Prostate gland (tissue), 2 donors: ENCODE measurements at regions not wholly inside any gene's neighbourhood (a gene's known extent, or its start where the extent isn't known, plus 50 kb on each side); places are given as distances from the start of the nearest gene placed in this dataset.

Source experiments
- DNase-seq: peaks from one replicate; pipeline ENCODE4 v3.0.0-alpha.2; 2019; ENCODE audit warnings: low spot score
- H3K27ac ChIP-seq, 2 donors: fragments of 200-600 bp; sonication (generic); 2 replicates each; pipeline ENCODE4 v1.5.1; 2017 to 2019
- H3K27me3 ChIP-seq: fragments of 200-600 bp; sonication (generic); replicated peaks from 2 replicates; pipeline ENCODE4 v1.5.1; 2019; ENCODE audit not compliant: insufficient read depth
- H3K36me3 ChIP-seq, 2 donors: fragments of 200-600 bp; sonication (generic); 1 replicate in 1 of 2; 2 replicates in 1 of 2; pipeline versions ENCODE4 v1.5.1 to v1.8.1; 2017 to 2019
- H3K4me1 ChIP-seq: fragments of 200-600 bp; sonication (generic); replicated peaks from 2 replicates; pipeline ENCODE4 v1.5.1; 2019
- H3K4me3 ChIP-seq, 2 donors: fragments of 200-600 bp; sonication (generic); 2 replicates each; pipeline ENCODE4 v1.5.1; 2017 to 2019
- H3K9me3 ChIP-seq: fragments of 200-600 bp; sonication (generic); 2 replicates; pipeline ENCODE4 v1.5.1; 2017
- CTCF ChIP-seq, 4 experiments: fragments of 200-600 bp in 2 of 4; fragments of 450-650 bp in 2 of 4; sonication (generic) in 2 of 4; IDR thresholded peaks; 1 replicate in 3 of 4; 2 replicates in 1 of 4; pipeline ENCODE4 v1.5.1; 2016 to 2019; ENCODE audit warnings: antibody characterized with exemption in 4 of 4, mild to moderate bottlenecking in 2 of 4, moderate library complexity in 2 of 4
- POLR2A ChIP-seq: fragments of 450-650 bp; IDR thresholded peaks from one replicate; pipeline ENCODE4 v1.6.1; 2016; ENCODE audit warnings: antibody characterized with exemption, mild to moderate bottlenecking
- POLR2AphosphoS5 ChIP-seq: sonication (generic); formaldehyde crosslinking; IDR thresholded peaks from one replicate; pipeline ENCODE4 v1.6.1; 2017; ENCODE audit warnings: antibody characterized with exemption
- WGBS: methylation state at CpG from one replicate; pipeline ENCODE4 v1.1.5; 2018; 5-methylcytosine and 5-hydroxymethylcytosine counted together
- intact Hi-C: fragments of 100-400 bp; cut with DNase I; formaldehyde crosslinking; loops from one replicate; pipeline ENCODE4 v1.14.2; 2022

GRCh38 chr20:21821358-21821757 lies 115.9 kb downstream of the PAX1 start:
- no peak for DNase-seq
- intact Hi-C loops = no loop called here
- H3K27me3 ChIP-seq = no peaks in the 10 kb centered on the region
- H3K4me3 ChIP-seq = no peak overlapping the region
- H3K27ac ChIP-seq = no peak overlapping the region
- no peaks in the 10 kb centered on the region for H3K4me1 ChIP-seq
- TF ChIP-seq CTCF (IDR thresholded peaks at IDR 0.05) (no peak), POLR2A (no peak), POLR2AphosphoS5 (no peak)
- H3K9me3 ChIP-seq = no peaks in the 10 kb centered on the region
- 63% methylated on average over 2 of the region's 2 CpGs for WGBS
- H3K36me3 ChIP-seq = no peaks in the 10 kb centered on the region

- intact Hi-C loops = no loop called here
- Histone ChIP-seq H3K27ac (no peak overlapping the region), H3K9me3 (no peaks in the 10 kb centered on the region), H3K36me3 (no peaks in the 10 kb centered on the region), H3K4me1 (no peaks in the 10 kb centered on the region), H3K4me3 (no peak overlapping the region), H3K27me3 (no peaks in the 10 kb centered on the region)
- no peak for TF ChIP-seq POLR2AphosphoS5
- no peak for TF ChIP-seq POLR2A
- no peak for TF ChIP-seq CTCF (IDR thresholded peaks at IDR 0.05)
- DNase-seq = no peak
- WGBS = 30% methylated on average over 6 of the region's 6 CpGs
These were observed 115.2 kb downstream of the PAX1 start for GRCh38 chr20:21820688-21821087.

GRCh38 chr20:21820045-21820444 lies 114.6 kb downstream of the PAX1 start:
- H3K36me3 ChIP-seq = no peaks in the 10 kb centered on the region
- H3K27ac ChIP-seq = no peak overlapping the region
- no peaks in the 10 kb centered on the region for H3K9me3 ChIP-seq
- H3K27me3 ChIP-seq = no peaks in the 10 kb centered on the region
- WGBS = 43% methylated on average over 1 of the region's 1 CpG
- intact Hi-C loops = no loop called here
- TF ChIP-seq POLR2AphosphoS5 (no peak), CTCF (IDR thresholded peaks at IDR 0.05) (no peak), POLR2A (no peak)
- no peak overlapping the region for H3K4me3 ChIP-seq
- H3K4me1 ChIP-seq = no peaks in the 10 kb centered on the region
- DNase-seq = no peak

- Histone ChIP-seq H3K4me1 (no peaks in the 10 kb centered on the region), H3K27me3 (no peaks in the 10 kb centered on the region), H3K4me3 (no peak overlapping the region), H3K9me3 (no peaks in the 10 kb centered on the region), H3K36me3 (no peaks in the 10 kb centered on the region), H3K27ac (no peak overlapping the region)
- intact Hi-C loops = loop anchor here (10.0 kb wide), 1 partner anchor 292 kb away; no protein-coding TSS in a partner anchor
- TF ChIP-seq POLR2A (no peak), CTCF (IDR thresholded peaks at IDR 0.05) (no peak), POLR2AphosphoS5 (no peak)
- 69% methylated on average over 1 of the region's 1 CpG for WGBS
- no peak for DNase-seq
These were observed 106.9 kb downstream of the PAX1 start for GRCh38 chr20:21812379-21812778.

GRCh38 chr20:21809961-21810523 lies 104.6 kb downstream of the PAX1 start:
- Histone ChIP-seq H3K27me3 (no peaks in the 10 kb centered on the region), H3K4me1 (no peaks in the 10 kb centered on the region), H3K36me3 (no peaks in the 10 kb centered on the region), H3K9me3 (no peaks in the 10 kb centered on the region), H3K27ac (no peak overlapping the region), H3K4me3 (no peak overlapping the region)
- TF ChIP-seq CTCF (IDR thresholded peaks at IDR 0.05) (no peak), POLR2AphosphoS5 (no peak), POLR2A (no peak)
- intact Hi-C loops = loop anchor here (10.0 kb wide), 1 partner anchor 295 kb away; no protein-coding TSS in a partner anchor
- no peak for DNase-seq
- 92% methylated on average over 18 of the region's 18 CpGs for WGBS
